Activated CD4-positive, CD25-positive, alpha-beta regulatory T cell treated with anti-CD3 and anti-CD28 coated beads, Interleukin-2, amount 50 U/mL, for 24 hours (primary cell): ENCODE measurements at regions not wholly inside any gene's neighbourhood (a gene's known extent, or its start where the extent isn't known, plus 50 kb on each side); places are given as distances from the start of the nearest gene placed in this dataset.
A peak's percentile ranks its signal among the peaks of the same experiment; 100 is the strongest.

Experiments
- ATAC-seq, 2 donors: fragments of 150-1000 bp; cut with Tn5 transposase; one replicate each; pipeline ENCODE4 v1.10.0; 2021; ENCODE audit warnings: mild to moderate bottlenecking in 1 of 2, moderate library complexity in 1 of 2

DNA sequence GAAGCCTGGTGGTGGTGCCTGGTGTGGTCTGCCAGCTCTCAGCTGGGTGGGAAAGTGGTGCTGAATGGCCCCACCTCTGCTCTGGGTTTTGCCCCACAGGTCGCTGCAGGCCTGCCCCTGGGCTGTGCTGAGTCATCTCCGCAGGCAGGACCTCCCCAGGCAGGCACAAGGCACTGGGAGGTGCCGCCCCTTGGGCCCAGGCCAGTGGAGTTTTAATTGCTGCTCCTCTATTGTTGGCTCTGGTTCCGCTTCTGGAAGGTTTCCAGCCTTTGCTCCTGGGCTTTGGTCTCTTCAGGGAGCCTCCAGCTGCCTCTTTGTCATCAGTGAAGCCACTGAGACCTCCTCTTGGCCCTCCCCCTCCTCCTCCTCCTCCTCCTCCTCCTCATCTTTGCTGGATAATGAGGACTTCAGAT, 180.3 kb upstream of the GRB10 start:
- peak in 1 of 2 donors; percentile 33 for ATAC-seq

DNA sequence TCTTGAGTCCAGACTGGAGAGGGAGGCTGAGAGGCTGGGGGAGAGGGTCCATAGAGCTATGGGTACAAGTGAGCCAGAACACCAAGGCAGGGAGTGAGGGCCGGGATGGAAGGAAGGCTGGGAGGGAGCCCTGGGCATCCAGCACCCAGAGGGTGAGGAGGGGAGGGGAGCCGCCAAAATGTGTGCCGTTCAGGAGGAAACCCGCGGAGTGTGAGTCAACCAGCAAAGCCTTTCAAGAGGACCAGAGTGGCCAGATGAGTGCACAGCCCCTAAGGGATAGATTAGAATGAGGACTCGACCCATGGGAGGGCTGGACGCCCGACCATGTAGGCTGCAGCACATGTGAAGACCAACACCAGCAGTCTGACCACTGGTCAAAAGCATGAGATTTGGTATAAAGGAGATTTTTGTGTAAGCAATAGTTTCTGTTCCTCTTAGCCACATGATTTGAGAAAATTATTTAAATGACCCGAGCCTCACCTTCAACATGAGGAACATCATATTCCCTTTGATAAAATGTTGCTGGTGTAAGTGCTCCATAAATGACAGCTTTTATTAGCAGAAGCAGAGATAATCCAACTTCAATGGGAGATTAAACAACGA, 179.7 kb upstream of the GRB10 start:
- ATAC-seq, result no peak

DNA sequence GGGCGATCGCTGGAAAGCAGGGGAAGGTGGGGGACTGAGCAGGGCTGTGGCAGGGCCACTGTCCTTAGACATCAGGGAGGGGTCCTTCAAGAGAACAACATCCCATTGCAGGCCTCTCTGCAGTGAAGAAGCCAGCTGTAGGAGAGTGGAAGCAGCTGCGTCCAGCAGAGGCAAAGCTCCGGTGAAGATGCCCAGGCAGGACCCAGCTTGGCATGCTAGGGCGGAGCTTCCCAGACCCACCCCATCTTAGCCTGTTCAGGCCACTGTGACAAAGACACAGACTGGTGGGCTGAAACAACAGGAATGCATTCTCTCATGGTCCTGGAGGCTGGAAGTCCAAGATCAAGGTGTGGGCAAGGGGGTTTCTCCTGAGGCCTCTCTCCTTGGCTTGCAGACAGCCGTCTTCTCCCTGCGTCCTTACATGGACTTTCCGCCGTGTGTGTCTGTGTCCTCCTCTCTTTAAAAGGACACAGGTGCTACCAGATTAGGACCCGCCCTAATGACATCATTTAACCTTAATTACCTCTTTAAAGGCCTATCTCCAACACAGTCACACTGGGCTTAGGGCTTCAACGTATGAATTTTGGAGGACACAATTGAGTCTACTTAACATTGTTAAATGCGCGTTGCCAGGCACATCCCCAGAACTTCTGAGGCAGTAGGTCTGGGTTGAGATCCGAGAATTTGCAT, 178.1 kb upstream of the GRB10 start:
- no peak for ATAC-seq

GRCh38 chr7:50959991-50960390, 177.3 kb upstream of the GRB10 start:
- ATAC-seq, result no peak

DNA sequence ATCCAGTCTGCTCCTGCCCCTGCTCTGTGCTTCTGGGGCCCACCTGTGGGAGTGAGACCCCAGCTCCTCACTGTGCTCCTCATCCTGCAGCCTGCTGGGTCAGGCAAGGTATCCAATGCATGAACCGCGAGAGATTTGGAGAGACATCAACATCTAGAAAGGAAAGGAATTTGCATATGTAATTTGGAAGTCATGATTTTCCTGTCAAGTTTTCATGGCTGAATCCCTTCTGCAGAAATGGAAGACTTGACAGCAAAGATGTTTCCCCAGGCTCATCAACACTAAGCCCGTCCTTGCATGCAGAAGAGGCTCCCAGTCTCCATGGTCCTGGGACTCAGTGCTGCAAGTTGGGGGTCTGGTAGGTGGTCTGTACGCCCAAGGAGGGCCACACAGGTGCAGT, 176.9 kb upstream of the GRB10 start:
- ATAC-seq, result no peak

DNA sequence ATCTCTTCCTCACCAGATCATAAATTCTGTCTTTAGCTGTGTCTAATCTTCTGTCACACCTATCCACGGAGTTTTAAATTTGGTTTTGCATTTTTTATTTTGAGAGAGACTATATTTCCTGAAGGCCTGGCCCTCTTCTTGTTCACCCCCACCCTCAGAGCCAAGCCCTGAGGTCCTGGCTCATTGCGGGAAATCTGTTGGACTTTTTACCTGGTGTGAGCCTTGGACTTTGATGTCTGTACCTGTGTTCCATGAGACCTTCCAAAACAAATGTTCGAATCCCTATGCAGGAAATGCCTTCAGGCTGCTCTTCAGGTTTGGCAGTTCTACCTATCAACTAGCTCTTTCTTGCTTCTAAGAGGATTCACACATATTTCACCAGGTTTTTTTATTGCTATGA, 175.2 kb upstream of the GRB10 start:
- no peak for ATAC-seq

GRCh38 chr7:50957431-50957830, 174.7 kb upstream of the GRB10 start:
- no peak for ATAC-seq

GRCh38 chr7:50956522-50957155, 173.9 kb upstream of the GRB10 start:
- no peak for ATAC-seq

- ATAC-seq, result no peak
These were observed 172.0 kb upstream of the GRB10 start for GRCh38 chr7:50954716-50955115.

- no peak for ATAC-seq
These were observed 171.5 kb upstream of the GRB10 start for GRCh38 chr7:50954245-50954644.

DNA sequence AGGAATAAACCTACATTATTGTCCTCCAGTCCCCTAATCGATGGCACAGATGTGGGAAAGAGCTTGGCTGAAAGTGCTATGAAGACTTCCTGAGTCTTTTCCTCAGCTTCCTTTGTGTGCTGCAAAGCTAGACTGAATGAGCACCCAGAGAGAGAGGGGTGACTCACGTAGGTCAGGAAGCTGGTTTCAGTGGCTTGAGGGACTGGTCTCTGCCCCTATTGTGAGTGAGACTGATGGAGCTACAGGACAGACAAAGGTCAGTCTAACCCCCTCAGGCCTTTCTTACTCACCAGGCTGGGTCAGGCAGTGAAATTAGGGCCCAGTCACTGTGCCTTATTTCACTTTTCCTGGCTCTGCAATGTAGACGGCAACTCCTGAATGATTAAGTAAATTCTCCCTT, 171.1 kb upstream of the GRB10 start:
- ATAC-seq, result no peak

GRCh38 chr7:50953303-50953702, 170.6 kb upstream of the GRB10 start:
- ATAC-seq, result no peak

GRCh38 chr7:50952544-50952943, 169.8 kb upstream of the GRB10 start:
- no peak for ATAC-seq

- no peak for ATAC-seq
These were observed 169.4 kb upstream of the GRB10 start for GRCh38 chr7:50952120-50952519.

GRCh38 chr7:50943482-50943881, 160.8 kb upstream of the GRB10 start:
- ATAC-seq, result no peak

DNA sequence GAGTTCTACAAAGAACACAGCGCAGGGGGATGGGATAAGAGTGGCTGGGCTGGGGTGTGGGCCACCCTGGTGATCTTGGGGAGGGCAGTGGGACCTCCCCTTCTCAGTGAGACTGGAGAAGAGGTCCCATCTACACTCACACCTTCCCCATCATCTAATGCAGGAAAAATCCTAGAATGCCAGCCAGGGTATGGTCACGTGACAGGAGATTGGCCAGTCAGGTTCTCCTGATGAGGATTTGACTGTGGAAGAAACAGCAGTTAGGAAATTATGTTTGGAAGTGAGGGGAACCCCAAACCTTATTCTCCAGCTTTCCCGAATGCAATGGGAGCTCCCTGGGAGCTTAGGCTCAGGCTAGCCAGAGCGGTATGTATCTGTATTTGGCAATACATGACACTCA, 158.8 kb upstream of the GRB10 start:
- ATAC-seq, result no peak

GRCh38 chr7:50940621-50941020, 157.9 kb upstream of the GRB10 start:
- no peak for ATAC-seq

DNA sequence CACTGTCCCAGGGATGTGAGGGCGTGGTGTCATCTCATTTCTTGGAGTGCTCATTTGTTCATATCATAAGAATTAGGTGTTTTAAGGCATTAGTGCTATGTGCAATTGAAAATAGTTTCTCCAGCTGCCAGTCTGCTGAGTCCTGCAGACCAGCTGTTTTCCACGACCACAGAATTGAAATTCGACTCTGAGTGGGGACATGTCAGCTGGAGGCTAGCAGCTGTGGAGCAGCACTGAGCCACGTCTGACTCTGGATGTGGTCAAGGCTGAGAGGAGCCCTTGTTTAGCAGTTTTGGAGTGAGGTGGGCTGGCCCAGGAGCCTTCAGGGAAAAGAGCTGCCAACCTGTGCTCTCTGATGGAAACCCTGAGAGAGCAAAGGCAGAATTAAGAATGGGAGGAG, 156.3 kb upstream of the GRB10 start:
- no peak for ATAC-seq

DNA sequence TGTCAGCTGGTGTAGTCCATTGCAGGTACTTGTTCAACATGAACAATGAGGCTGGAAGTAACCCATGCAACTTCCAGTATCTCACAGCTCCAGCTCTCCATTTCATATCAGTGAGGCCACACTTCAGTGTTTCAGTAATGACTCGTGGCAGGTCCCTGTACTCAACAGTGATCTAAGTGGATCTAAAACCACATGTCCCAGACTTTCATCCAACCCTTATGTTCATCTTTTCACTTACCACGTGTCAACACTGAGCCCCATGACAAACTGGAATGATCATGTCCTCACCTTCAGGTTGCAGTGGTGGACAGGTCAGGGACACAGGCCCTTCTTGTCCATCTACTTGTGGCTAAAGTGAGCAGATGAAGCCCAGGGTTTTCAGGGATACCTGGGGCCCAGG, 155.0 kb upstream of the GRB10 start:
- ATAC-seq, result no peak

DNA sequence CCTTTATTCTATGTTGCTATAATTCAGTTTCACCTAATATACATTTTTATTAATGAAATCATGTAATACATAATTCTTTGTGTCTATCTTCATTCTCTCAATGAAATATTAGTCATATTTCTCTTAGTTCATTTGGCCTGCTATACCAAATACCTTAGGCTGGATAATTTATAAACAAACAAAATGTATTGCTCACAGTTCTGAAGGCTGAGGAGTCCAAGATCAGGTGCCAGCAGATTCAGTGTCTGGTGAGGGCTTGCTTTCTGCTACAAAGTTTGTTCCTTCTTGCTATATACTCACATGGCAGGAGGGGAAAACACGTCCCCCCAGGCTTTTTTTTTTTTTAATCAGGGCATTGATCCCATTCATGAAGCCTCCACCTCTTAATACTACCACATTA, 143.4 kb upstream of the GRB10 start:
- ATAC-seq, result no peak

DNA sequence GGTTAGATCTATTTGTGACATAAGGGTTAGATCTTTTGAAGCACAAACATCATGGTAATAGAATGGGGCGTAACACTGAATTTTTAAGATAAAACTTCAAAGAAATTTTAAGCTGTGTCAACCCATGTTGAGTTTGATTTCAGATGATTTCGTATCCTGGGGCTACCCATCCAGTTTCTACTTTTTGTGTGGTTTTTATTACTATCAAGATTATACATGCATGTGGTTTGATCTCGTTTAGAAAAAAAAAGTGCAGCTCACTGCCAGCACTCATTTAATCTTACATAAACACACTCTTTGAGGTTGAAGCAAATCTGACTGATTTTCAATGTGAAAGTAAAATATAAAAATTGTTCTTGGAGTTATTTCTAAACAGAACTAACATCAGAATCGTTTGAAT, 140.8 kb upstream of the GRB10 start:
- no peak for ATAC-seq

DNA sequence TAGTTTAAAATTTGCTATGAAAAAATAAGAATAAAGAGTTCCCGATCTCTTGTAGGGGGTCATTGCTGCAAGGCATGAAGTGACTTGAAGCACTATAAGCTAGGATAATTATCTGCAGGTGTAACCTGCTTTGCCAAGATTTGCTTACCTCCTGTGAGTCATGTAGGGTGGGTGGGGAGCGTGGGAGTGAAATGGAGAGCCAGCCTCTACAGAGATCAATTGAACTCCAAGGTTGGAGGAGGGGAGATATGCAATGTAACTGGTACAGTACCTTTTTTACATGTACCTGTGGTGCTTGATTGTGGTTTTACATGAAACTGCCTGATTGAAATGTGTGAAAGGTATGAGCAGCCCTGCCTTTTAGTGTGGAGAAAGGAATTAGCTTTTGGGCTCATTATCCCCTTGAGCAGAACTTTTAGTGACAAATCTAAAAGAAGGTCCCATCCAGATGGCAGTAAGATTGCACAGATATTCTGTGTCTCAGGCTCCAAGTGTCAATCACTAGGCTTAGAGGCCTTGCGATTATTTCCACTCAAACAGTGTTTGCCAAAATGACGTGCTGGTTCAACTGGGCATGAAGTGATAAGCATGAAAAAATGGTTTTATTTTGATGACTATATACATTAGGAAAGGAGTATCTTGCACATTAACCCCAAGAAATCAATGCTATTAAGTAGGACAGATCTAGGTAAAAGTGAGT, 138.6 kb upstream of the GRB10 start:
- no peak for ATAC-seq

- no peak for ATAC-seq
These were observed 137.4 kb upstream of the GRB10 start for GRCh38 chr7:50920031-50920635.
